GM18505 (cell line): ENCODE measurements at regions not wholly inside any gene's neighbourhood (a gene's known extent, or its start where the extent isn't known, plus 50 kb on each side); places are given as distances from the start of the nearest gene placed in this dataset.
"Not testable (repeated sequence)": the region's sequence is repeated elsewhere in the genome, so short reads cannot be mapped to it uniquely, and the experiment has no call there.

Experiments used
- ATAC-seq: cut with Tn5 transposase; IDR thresholded peaks from one replicate; pipeline ENCODE4 v1.9.1; 2021; ENCODE audit not compliant: unreplicated experiment
- POLR2A ChIP-seq: IDR thresholded peaks from 4 replicates; pipeline ENCODE4 v1.6.1; 2011; ENCODE audit warnings: borderline replicate concordance; ENCODE audit not compliant: insufficient read depth, insufficient read length; ENCODE audit errors: extremely low read depth

DNA sequence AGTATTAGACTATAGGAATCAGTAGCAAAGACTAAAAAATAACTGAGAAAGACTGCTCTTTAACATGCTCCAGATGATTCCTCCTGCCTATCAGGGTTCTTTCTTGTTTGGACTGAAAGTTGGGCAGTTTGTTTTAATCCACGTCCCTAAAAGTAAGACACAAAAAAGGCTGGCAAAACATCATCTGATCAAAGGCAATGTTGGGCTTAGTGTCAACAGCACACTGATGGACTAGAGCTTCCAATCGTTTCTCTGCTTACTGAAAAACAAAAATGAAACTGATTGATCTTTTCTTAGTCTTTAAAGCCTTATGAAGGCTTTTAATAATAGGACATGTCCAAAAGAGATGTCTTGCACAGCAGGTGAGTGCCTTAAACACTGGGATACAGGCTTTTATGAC, 1567.9 kb upstream of the PRR20A start:
- TF ChIP-seq POLR2A = no peak
- ATAC-seq = no peak

DNA sequence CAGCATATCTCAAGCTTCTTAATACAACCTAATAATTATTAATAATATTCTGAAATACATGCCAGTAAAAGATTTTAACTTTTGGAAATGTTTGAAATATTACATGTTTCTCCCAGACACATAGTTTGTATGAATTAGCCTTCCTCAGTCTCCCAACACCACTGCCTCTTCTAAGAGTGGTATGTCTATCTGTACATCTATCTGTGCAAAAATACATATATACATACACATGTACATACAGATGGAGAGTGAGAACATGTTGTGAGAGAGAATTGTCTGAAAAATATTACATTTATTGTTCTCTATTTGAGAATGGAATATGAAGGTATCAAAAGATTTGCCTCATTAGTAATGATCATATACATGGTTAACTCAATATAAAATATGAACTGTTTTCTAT, 1567.2 kb upstream of the PRR20A start:
- ATAC-seq = no peak
- no peak for TF ChIP-seq POLR2A

DNA sequence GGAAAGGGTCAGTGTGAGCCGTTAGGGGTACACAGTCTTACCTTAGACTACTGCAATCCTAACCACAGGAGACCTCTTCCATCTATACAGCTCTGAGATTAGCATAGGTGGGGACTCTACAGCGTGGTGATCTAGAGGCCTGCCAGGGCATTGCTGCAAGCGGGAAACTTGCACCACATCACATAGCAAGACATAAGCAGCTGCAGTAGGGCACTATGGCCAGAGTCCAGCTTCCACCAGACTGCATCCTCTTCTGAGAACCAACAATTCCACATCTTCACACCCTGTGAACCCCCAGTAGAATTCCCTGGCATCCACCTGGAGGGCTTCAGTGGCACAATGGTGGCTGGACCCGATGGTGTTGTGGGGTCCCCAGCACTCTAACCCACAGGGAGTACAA, 1564.3 kb upstream of the PRR20A start:
- no peak for TF ChIP-seq POLR2A
- ATAC-seq = no peak

DNA sequence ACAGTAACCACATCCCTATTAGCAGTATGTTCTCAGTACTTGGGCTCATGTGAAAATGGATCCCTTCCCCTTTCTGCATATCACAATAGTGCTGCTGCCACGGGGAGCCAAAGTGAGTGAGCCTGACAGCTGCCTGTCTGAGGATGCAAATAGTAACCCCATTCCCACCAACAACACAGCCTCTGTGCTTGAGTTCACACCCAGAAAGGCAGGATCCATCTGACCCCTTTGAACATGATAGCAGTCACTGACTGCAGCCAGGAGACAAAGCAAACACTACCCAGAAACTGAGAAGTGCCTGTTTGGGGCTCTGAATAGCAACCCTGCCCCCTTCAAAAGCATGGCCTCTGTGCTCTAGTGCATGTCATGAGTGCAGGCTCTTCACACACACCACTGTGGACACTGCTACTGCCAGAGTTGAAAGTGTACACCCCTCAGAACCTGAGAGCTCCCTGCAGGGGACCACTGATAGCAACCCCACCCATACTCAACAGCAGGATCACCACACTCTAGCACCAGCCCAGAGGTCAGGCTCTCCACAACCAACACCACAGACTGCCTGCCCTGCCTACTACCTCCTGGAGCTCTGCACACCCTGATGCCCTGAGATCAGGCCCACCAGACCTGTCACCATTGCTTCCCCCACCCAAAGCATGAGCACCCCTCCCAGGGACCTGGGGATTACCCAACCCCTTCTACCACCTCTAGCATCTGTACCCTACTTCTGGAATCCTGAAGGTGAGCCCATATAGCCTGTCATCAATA, 1563.5 kb upstream of the PRR20A start:
- no peak for TF ChIP-seq POLR2A
- ATAC-seq = no peak

DNA sequence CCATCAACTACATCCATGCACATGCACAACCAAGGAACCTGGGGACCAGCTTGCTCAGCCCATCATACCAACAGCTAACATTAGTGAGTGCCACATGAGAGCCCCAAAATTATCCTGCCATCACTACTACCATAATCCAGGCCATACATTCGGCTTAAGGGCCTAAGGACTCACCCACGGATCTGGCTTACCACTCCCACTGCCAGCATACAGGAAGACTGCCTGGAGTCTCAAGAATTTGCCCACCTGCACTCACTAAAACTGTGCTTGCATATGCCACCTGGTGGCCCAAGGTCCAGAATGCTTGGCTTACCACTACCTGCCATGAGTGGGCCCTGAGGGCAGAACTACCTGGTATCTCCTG, 1562.9 kb upstream of the PRR20A start:
- ATAC-seq = no peak

DNA sequence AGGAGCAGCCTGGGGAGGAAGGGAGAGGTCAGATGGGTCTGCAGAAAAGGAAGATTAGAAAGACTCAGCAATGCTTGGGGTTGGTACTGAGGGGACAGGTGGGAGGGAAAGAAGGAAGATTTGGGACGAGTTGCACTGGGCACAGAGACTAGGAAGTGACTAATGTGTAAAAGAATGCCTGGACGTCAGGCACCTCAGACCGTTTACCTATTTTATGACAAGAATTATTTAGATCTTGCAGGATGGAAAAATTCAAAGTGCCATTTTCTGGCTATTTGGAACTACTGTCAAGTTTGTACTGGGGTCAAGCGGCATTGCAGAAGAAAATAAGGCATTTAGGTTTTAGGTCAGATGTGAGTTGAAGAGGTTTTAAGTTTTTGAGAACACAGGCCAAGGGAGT, 1558.4 kb upstream of the PRR20A start:
- ATAC-seq = not testable (repeated sequence)

More for the DNA sequence above, 1562.9 kb upstream of the PRR20A start:
- TF ChIP-seq POLR2A = no peak

DNA sequence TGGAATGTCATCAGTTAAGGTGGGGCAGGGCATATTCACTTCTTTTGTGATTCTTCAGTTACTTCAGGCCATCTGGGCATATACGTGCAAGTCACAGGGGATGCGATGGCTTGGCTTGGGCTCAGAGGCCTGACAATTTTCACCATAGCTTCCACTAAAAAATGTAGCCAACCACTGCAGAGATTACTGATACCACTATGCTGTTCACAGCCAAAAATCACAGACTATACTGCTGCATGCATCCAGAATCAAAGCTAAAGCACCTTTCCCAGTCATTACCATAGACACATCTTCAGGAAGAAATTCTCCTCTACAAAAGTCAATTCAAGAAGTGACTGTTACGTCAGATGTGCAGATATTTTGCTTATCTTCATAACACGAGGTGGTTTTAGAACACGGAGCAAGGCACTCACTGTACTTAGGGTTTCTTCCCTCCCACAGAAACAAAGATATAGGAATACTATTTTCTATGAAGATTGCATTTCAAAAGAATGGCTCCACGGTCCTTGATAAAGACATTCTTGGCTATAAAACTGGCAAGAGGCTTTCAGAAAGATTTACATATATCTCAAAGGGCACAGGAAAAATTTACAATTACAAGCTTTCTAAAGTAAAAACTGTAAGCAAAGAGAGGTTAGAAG, 1556.6 kb upstream of the PRR20A start:
- ATAC-seq = no peak
- TF ChIP-seq POLR2A = no peak

DNA sequence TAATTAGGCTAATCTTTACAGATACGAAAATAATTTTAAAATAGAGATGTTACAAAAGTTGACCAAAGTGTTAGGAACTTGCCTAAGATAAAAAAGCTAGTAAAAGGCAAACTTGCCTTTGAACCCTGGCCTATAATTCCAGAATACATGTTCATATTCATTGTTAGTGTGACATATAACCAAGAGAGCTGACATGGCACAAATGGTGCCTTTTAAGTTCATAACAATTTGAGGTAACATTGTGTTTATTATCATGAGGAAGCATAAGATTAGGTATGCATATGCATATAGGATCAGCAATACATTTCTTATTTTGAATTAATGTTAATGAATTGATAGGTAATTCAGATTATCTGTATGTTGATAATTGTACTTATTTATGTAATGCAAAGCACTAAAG, 1537.9 kb upstream of the PRR20A start:
- ATAC-seq = no peak
- TF ChIP-seq POLR2A = no peak

DNA sequence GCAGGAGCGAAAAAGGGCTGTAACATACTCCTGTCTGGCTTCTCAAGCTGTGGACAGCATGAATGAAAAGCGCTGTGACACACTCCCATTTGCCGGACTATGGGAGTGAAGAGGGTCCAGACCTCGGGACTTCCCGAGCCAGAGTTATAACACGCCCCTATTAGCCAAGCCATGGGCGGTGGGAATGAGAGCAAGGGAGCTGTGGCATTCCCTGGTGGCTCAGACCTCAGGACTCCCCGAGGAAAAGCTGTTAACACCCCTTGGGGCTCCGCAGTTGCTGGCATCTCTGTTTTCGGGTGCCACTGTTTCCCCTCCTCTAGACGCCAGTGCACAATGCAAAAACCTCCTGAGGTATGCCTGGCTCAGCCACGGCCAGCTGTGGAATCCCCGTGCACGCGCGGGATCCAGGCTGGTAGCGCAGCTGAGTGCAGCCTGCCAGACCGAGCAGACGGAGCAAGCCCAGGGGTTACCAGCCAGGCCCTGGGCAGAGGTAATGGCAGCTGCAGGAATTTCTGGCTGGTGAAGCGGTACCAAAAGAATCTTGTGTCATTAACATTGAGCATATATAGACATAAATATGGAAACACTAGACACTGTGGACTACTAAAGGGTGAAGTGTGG, 1534.6 kb upstream of the PRR20A start:
- TF ChIP-seq POLR2A = no peak
- no peak for ATAC-seq

DNA sequence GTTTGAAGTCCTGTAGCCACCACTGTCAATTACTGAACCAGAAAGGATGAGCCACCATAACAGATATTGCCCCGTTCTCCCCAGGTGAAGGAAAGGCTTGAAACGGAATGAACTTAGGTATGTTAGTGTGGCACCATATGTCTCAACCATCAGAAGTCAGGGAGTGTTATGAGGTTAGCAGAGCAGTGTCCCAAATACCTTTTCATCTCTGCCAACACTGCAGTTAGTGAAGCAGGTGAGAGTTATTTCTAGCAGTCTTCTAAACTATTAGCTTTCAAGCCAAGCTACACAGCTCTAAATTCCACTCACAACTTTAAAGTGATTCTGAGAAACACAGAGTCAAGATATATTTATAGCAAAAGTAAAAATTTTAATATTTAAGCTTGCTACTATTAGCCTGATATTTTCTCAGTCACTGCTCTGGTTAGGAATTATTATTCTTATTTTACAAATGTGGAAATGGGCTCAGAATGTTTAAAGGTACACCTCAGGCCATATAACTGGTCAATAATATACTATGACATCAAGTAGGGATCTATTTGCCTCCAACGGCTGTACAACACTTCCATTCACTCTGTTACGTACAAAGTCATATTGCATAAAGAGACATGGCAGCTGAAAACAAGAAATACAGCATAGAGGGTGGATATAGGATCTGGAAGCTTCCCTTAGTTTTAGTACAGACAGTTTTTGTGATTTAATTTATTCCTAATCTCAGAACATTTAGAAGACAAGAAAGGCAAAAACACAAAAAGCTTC, 1527.1 kb upstream of the PRR20A start:
- no peak for TF ChIP-seq POLR2A
- no peak for ATAC-seq

DNA sequence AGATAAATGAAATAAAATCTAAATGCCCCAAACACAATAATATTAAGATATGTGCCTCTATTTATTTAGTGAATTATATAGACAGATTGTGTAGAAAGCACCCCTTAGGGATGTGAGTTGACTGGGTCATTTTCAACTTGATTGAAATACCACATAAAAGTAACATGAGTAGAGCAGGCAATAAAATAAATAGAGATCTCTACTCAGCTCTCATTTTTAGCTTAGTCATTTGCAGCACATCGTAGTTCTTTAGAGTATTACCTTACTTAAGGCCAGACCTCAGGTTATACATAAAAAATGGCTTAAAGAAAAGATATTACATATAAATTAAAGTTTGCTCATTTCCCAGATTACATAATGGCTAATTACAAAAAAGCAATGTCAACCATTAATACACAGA, 1525.6 kb upstream of the PRR20A start:
- no peak for ATAC-seq
- no peak for TF ChIP-seq POLR2A

DNA sequence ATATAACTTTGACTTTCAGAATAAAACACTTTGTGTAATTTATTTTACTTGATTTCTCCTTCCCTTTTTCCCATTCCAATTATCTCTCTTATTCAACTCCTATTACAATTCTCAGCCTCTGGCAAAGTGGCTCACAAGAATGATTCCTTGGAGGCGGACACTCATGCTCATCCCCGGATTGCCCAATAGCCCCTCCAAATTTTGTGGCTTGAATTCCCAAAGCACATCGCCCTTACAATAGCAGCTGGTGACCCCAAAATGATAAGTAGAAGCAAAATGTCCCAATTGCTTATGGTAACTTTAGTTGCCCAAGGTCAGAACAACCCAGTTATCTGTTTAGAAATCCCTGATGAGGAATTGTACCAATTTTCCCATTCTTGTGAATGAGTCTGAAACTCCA, 1523.5 kb upstream of the PRR20A start:
- no peak for ATAC-seq

DNA sequence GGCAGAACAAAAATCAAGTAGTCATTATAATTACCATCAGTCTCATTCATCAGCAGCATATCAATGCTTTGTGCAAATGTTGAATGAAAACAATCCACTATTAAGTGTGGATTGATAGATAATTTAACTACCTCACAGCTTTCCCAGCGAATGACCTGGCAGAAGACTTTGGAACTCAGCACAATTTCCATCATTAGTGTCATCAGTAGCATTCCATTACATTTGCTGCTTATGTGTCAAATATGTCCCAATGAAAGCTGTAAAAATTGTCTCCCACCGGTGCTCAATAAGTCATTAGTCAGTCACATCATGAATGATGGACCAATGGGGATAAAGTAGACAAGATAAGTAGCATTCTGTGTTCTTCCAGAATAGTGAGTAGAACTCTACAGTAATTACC, 1513.5 kb upstream of the PRR20A start:
- no peak for ATAC-seq
- TF ChIP-seq POLR2A = no peak

More for the DNA sequence above, 1523.5 kb upstream of the PRR20A start:
- TF ChIP-seq POLR2A = no peak
